A673 (cell line): ENCODE measurements at regions not wholly inside any gene's neighbourhood (a gene's known extent, or its start where the extent isn't known, plus 50 kb on each side); places are given as distances from the start of the nearest gene placed in this dataset.
A peak's percentile ranks its signal among the peaks of the same experiment; 100 is the strongest.

ENCODE experiments used
- BruUV-seq: library from RNA; stranded (reverse); fragments of 400-500 nt; replicated peaks from 2 replicates; lab custom pipeline; 2021; lab: Mats Ljungman, UMichigan
- CTCF ChIA-PET: fragments of 300-600 bp; sonication (Branson Sonifier 250); formaldehyde crosslinking; loops from one replicate; lab custom pipeline; 2022; ENCODE audit warnings: antibody characterized with exemption; lab: Charles Lee
- POLR2A ChIA-PET: fragments of 300-600 bp; sonication (Branson Sonifier 250); formaldehyde crosslinking; loops from one replicate; lab custom pipeline; 2022; ENCODE audit warnings: antibody characterized with exemption; ENCODE audit not compliant: low non-redundant PET; lab: Charles Lee
- DNase-seq: peaks from one replicate; pipeline ENCODE4 v3.0.0-alpha.2; 2015; ENCODE audit warnings: low spot score
- H3K27ac ChIP-seq: fragments of 200-600 bp; sonication (generic); 2 replicates; pipeline ENCODE4 v1.5.1; 2016; ENCODE audit warnings: mixed run types, low read depth, mild to moderate bottlenecking, mixed read lengths, antibody characterized with exemption, low read length; ENCODE audit not compliant: poor library complexity, severe bottlenecking
- H3K27me3 ChIP-seq: fragments of 200-600 bp; sonication (generic); replicated peaks from 2 replicates; pipeline ENCODE4 v1.6.1; 2017; ENCODE audit warnings: mixed run types, low read depth, mild to moderate bottlenecking, mixed read lengths, antibody characterized with exemption, low read length; ENCODE audit not compliant: insufficient read depth, poor library complexity
- H3K36me3 ChIP-seq: fragments of 200-600 bp; sonication (generic); 2 replicates; pipeline ENCODE4 v1.6.1; 2016; ENCODE audit warnings: mixed run types, mild to moderate bottlenecking, mixed read lengths, antibody characterized with exemption, low read length; ENCODE audit not compliant: insufficient read depth, poor library complexity, severe bottlenecking
- H3K4me1 ChIP-seq: fragments of 200-600 bp; sonication (generic); 2 replicates; pipeline ENCODE4 v1.6.1; 2017; ENCODE audit warnings: mixed run types, mild to moderate bottlenecking, mixed read lengths, antibody characterized with exemption, low read length; ENCODE audit not compliant: insufficient read depth, poor library complexity, severe bottlenecking
- H3K4me3 ChIP-seq: fragments of 200-600 bp; sonication (generic); 2 replicates; pipeline ENCODE4 v1.5.1; 2016; ENCODE audit warnings: low read depth, mixed run types, mild to moderate bottlenecking, mixed read lengths, low read length; ENCODE audit not compliant: poor library complexity, severe bottlenecking
- H3K9me3 ChIP-seq: fragments of 200-600 bp; sonication (generic); 2 replicates; pipeline ENCODE4 v1.6.1; 2016; ENCODE audit warnings: mixed run types, low read depth, mild to moderate bottlenecking, mixed read lengths, antibody characterized with exemption, low read length; ENCODE audit not compliant: poor library complexity, severe bottlenecking
- EZH2 ChIP-seq: fragments of 200-600 bp; sonication (generic); IDR thresholded peaks from 2 replicates; pipeline ENCODE4 v1.6.1; 2017; ENCODE audit warnings: borderline replicate concordance, low read depth, mild to moderate bottlenecking, mixed read lengths, antibody characterized with exemption, low read length; ENCODE audit not compliant: poor library complexity, severe bottlenecking
- intact Hi-C: fragments of 100-400 bp; cut with micrococcal nuclease; formaldehyde crosslinking; loops from one replicate; pipeline ENCODE4 v1.10.0; 2022; ENCODE audit not compliant: unreplicated experiment
- TF ChIP-seq, protein P1 (sequence below): fragments of 300-800, 200-600 bp; sonication (generic); conservative IDR thresholded peaks from 2 replicates; pipeline ENCODE4 v1.5.1; 2017; ENCODE audit warnings: low read depth, mild to moderate bottlenecking, antibody characterized with exemption, low read length, moderate library complexity, mixed read lengths

DNA sequence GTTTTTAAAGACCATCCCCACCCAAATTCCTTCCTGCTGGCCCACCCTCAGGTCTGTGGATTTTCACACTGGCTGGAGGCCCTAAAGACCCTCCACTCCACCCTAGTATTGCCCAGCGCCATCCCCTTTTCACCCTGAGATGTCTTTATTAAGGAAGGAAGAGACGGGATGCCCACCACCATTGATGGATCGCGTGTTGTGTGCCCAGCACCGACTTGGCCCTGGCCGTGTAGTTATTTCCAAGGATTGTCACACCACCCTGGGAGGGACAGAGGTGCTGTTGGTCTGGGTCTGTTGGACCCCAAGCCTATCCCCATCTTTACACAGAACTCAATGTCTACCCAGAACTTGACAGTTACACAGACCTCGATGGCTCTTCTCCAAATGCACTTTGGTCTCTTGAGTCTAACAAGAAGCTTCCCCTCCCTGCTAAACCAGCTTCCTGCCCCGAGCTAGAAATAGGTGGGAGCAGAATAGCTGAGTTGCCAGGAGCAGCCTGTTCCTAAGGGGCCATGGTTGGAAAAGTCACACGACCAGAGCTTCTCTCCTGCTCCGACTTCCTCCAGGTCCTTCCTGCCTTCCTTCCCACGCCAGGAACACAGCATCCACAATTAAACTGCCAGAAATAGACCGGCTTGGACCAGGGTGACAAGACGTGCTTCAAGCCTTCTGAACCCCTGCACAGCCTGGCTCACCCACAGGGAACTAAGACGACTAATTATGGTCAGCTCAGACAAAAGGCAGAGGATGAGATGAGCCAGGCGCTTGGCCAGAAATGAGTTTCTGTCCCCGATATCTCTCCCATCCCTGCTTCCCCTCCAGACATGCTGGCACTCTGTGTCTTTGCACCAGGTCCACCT, 139.5 kb upstream of the CHST15 start:
- no TSS peak for BruUV-seq
- Histone ChIP-seq H3K4me3 (no peak overlapping the region), H3K27me3 (no peaks in the 10 kb centered on the region), H3K9me3 (peaks cover 7% of the 10 kb centered on the region), H3K36me3 (no peaks in the 10 kb centered on the region), H3K27ac (no peak overlapping the region), H3K4me1 (no peaks in the 10 kb centered on the region)
- DNase-seq, result no peak
- POLR2A ChIA-PET, result no interaction called here
- intact Hi-C loops, result no loop called here
- TF ChIP-seq, protein P1, sequence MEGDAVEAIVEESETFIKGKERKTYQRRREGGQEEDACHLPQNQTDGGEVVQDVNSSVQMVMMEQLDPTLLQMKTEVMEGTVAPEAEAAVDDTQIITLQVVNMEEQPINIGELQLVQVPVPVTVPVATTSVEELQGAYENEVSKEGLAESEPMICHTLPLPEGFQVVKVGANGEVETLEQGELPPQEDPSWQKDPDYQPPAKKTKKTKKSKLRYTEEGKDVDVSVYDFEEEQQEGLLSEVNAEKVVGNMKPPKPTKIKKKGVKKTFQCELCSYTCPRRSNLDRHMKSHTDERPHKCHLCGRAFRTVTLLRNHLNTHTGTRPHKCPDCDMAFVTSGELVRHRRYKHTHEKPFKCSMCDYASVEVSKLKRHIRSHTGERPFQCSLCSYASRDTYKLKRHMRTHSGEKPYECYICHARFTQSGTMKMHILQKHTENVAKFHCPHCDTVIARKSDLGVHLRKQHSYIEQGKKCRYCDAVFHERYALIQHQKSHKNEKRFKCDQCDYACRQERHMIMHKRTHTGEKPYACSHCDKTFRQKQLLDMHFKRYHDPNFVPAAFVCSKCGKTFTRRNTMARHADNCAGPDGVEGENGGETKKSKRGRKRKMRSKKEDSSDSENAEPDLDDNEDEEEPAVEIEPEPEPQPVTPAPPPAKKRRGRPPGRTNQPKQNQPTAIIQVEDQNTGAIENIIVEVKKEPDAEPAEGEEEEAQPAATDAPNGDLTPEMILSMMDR, result no peak
- TF ChIP-seq EZH2, result no peak
- CTCF ChIA-PET, result no interaction called here

DNA sequence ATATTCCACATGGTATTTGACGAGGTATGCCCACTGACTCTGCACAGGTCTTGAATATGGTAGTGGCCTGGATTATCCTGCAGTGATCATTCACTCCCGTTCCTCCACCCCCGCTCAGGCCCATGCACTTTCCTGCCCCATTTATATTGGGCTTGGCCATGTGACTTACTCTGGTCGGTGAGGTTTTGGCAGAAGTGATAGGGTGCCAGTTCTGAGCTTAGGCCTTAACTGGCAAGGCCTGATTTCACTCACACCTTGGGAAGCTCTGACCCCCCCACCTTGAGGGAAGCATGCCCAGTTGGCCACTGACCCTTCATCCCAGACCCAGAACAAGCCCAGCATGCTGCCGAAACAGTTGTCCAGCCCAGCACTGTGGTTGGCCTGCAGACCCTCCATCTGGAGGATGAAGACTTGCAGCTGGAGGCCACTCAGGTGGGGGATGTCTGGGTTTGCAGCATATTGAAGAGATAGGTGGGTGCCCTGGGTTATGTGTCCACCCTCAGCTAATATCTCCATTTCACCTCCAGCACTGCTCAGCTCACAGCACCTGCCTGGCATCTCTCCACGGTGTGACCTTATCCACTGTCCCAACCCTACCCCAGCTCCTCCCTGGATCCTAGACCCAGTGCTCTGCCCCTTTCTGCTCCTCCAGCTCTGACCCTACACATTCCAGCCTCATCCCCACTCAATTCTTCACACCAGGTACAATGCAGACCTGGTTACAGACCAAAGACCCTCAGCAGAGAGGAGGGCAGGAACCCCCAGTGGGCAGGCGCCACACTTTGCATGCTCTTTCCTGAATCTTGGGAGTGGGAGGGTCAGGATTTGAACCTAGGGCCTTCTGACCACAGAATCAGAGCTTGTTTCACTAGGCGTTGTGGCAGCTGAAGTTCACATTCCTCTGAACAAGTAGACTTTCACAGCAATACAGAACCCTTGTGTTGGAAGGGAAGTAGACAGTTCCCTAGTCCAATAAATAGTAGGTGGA, 138.1 kb upstream of the CHST15 start:
- ChIA-PET POLR2A (no interaction called here), CTCF (no interaction called here)
- H3K36me3 ChIP-seq, result no peaks in the 10 kb centered on the region

GRCh38 chr10:124230635-124231167, 137.3 kb upstream of the CHST15 start:
- no peak for DNase-seq
- ChIA-PET POLR2A (no interaction called here), CTCF (no interaction called here)
- Histone ChIP-seq H3K27me3 (no peaks in the 10 kb centered on the region), H3K9me3 (peaks cover 15% of the 10 kb centered on the region), H3K4me1 (no peaks in the 10 kb centered on the region), H3K36me3 (no peaks in the 10 kb centered on the region), H3K27ac (no peak overlapping the region), H3K4me3 (no peak overlapping the region)
- BruUV-seq, result no TSS peak
- TF ChIP-seq EZH2, result no peak
- TF ChIP-seq, protein P1, result no peak
- intact Hi-C loops, result no loop called here

More for the DNA sequence above, 138.1 kb upstream of the CHST15 start:
- Histone ChIP-seq H3K9me3 (peaks cover 15% of the 10 kb centered on the region), H3K27ac (no peak overlapping the region), H3K4me1 (no peaks in the 10 kb centered on the region), H3K4me3 (no peak overlapping the region), H3K27me3 (no peaks in the 10 kb centered on the region)
- peak; percentile 26 for DNase-seq
- TF ChIP-seq, protein P1, result no peak
- no peak for TF ChIP-seq EZH2
- no TSS peak for BruUV-seq
- intact Hi-C loops, result no loop called here
